ENCODE measurements at regions not wholly inside any gene's neighbourhood (a gene's known extent, or its start where the extent isn't known, plus 50 kb on each side); places are given as distances from the start of the nearest gene placed in this dataset.
A peak's percentile ranks its signal among the peaks of the same experiment; 100 is the strongest.
"Not testable (repeated sequence)": the region's sequence is repeated elsewhere in the genome, so short reads cannot be mapped to it uniquely, and the experiment has no call there.

GRCh38 chr6:26269531-26270485, 95.2 kb upstream of the BTN3A2 start:
- intact Hi-C loops (cut with DNase I), result loop anchor here (10.0 kb wide), 1 partner anchor 45 kb away; a partner anchor contains a TSS
- no peak for DNase-seq

GRCh38 chr6:26270486-26270861, 94.5 kb upstream of the BTN3A2 start:
- DNase-seq, result no peak
- intact Hi-C loops (cut with DNase I), result loop anchor here (10.0 kb wide), 1 partner anchor 46 kb away; a partner anchor contains a TSS

- peak in 18 of 42 donors; percentile 10 to 69 (median 36) for DNase-seq
- intact Hi-C loops (cut with DNase I), result loop anchor here (10.0 kb wide), 1 partner anchor 46 kb away; a partner anchor contains a TSS
Measured at GRCh38 chr6:26270903-26271667, 93.9 kb upstream of the BTN3A2 start.

- no peak for DNase-seq
Measured at GRCh38 chr6:26271668-26272024, 93.4 kb upstream of the BTN3A2 start.

GRCh38 chr6:26272171-26272637, 92.8 kb upstream of the BTN3A2 start:
- intact Hi-C loops (cut with DNase I), result loop anchor here (10.0 kb wide), 1 partner anchor 47 kb away; a partner anchor contains a TSS
- peak in 5 of 42 donors; percentile 14 to 47 (median 20) for DNase-seq

More at GRCh38 chr6:26271668-26272024, 93.4 kb upstream of the BTN3A2 start:
- intact Hi-C loops (cut with DNase I), result loop anchor here (10.0 kb wide), 1 partner anchor 47 kb away; a partner anchor contains a TSS

GRCh38 chr6:26273673-26274588, 91.1 kb upstream of the BTN3A2 start:
- no peak for DNase-seq
- intact Hi-C loops (cut with DNase I), result loop anchor here (10.0 kb wide), 1 partner anchor 49 kb away; a partner anchor contains a TSS

GRCh38 chr6:26275663-26276062, 89.3 kb upstream of the BTN3A2 start:
- DNase-seq, result no peak

GRCh38 chr6:26276841-26277648, 88.0 kb upstream of the BTN3A2 start:
- intact Hi-C loops (cut with DNase I), result loop anchor here (10.0 kb wide), 1 partner anchor 52 kb away; a partner anchor contains a TSS
- no peak for DNase-seq

More at GRCh38 chr6:26275663-26276062, 89.3 kb upstream of the BTN3A2 start:
- intact Hi-C loops (cut with DNase I), result loop anchor here (10.0 kb wide), 1 partner anchor 51 kb away; a partner anchor contains a TSS

- intact Hi-C loops (cut with DNase I), result loop anchor here (10.0 kb wide), 1 partner anchor 54 kb away; a partner anchor contains a TSS
- no peak for DNase-seq
Measured at GRCh38 chr6:26278536-26278935, 86.5 kb upstream of the BTN3A2 start.

GRCh38 chr6:26279371-26279770, 85.6 kb upstream of the BTN3A2 start:
- intact Hi-C loops (cut with DNase I), result loop anchor here (10.0 kb wide), 1 partner anchor 55 kb away; a partner anchor contains a TSS
- DNase-seq, result not testable (repeated sequence)

GRCh38 chr6:26280407-26280806, 84.6 kb upstream of the BTN3A2 start:
- no peak for DNase-seq
- intact Hi-C loops (cut with DNase I), result loop anchor here (10.0 kb wide), 1 partner anchor 76 kb away; a partner anchor contains a TSS

- DNase-seq, result peak in 36 of 42 donors; percentile 11 to 69 (median 46)
- intact Hi-C loops (cut with DNase I), result loop anchor here (10.0 kb wide), 1 partner anchor 80 kb away; a partner anchor contains a TSS
Measured at GRCh38 chr6:26284537-26285142, 80.4 kb upstream of the BTN3A2 start.

- intact Hi-C loops (cut with DNase I), result loop anchor here (10.0 kb wide), 1 partner anchor 81 kb away; a partner anchor contains a TSS
- peak; percentile 91 to 98 (median 96) for DNase-seq
Measured at GRCh38 chr6:26285143-26286134, 79.6 kb upstream of the BTN3A2 start.

- intact Hi-C loops (cut with DNase I), result loop anchor here (10.0 kb wide), 1 partner anchor 82 kb away; a partner anchor contains a TSS
- DNase-seq, result peak; percentile 46 to 89 (median 74)
Measured at GRCh38 chr6:26286168-26286877, 78.7 kb upstream of the BTN3A2 start.

GRCh38 chr6:26288155-26288554, 76.8 kb upstream of the BTN3A2 start:
- intact Hi-C loops (cut with DNase I), result loop anchor here (10.0 kb wide), 1 partner anchor 83 kb away; a partner anchor contains a TSS
- no peak for DNase-seq

Data from head of caudate nucleus (tissue), 42 donors.